HepG2 (cell line): ENCODE measurements at regions not wholly inside any gene's neighbourhood (a gene's known extent, or its start where the extent isn't known, plus 50 kb on each side); places are given as distances from the start of the nearest gene placed in this dataset.

Source experiments
- CBX2 ChIP-seq, 2 experiments: fragments of 200-600 bp in 1 of 2; sonication (generic); formaldehyde crosslinking in 1 of 2; IDR thresholded peaks; 2 replicates each; pipeline versions ENCODE4 v1.7.0 to v1.8.1; 2018 to 2022; ENCODE audit warnings: low read depth in 2 of 2, low read length in 1 of 2, mild to moderate bottlenecking in 1 of 2, missing genetic modification reagents in 1 of 2
- ELF1 ChIP-seq: sonication (generic); formaldehyde crosslinking; IDR thresholded peaks from 2 replicates; pipeline ENCODE4 v1.4.0; 2020; ENCODE audit warnings: missing genetic modification reagents
- FLYWCH1 ChIP-seq: sonication (generic); formaldehyde crosslinking; IDR thresholded peaks from 2 replicates; pipeline ENCODE4 v1.8.1; 2023; ENCODE audit warnings: mild to moderate bottlenecking, missing genetic modification reagents
- FUBP1 ChIP-seq: sonication (generic); formaldehyde crosslinking; IDR thresholded peaks from 2 replicates; pipeline ENCODE4 v1.5.1; 2020; ENCODE audit warnings: missing genetic modification reagents, mild to moderate bottlenecking, borderline replicate concordance
- IRF2 ChIP-seq: IDR thresholded peaks from 2 replicates; pipeline ENCODE4 v1.6.1; 2018; ENCODE audit warnings: missing genetic modification reagents, missing compliant biosample characterization
- POLR2G ChIP-seq: fragments of 200-400 bp; formaldehyde crosslinking; IDR thresholded peaks from 2 replicates; pipeline ENCODE4 v1.6.1; 2018; ENCODE audit warnings: mild to moderate bottlenecking, low read depth, low read length, moderate library complexity
- PRPF4 ChIP-seq: fragments of 200-400 bp; formaldehyde crosslinking; IDR thresholded peaks from 2 replicates; pipeline ENCODE4 v1.6.1; 2016; ENCODE audit warnings: low read length, low read depth; ENCODE audit not compliant: poor library complexity, severe bottlenecking
- RNF219 ChIP-seq: sonication (generic); formaldehyde crosslinking; IDR thresholded peaks from 2 replicates; pipeline ENCODE4 v1.5.0; 2020; ENCODE audit warnings: mild to moderate bottlenecking, missing genetic modification reagents
- YY1 ChIP-seq: IDR thresholded peaks from 2 replicates; pipeline ENCODE4 v1.6.1; 2011; ENCODE audit warnings: low read length, low read depth, moderate library complexity, mild to moderate bottlenecking; ENCODE audit not compliant: insufficient read depth, insufficient replicate concordance
- ZBTB20 ChIP-seq: sonication (generic); formaldehyde crosslinking; IDR thresholded peaks from 2 replicates; pipeline ENCODE4 v1.8.1; 2023; ENCODE audit warnings: missing genetic modification reagents, low read depth, mild to moderate bottlenecking, borderline replicate concordance
- ZNF232 ChIP-seq: sonication (generic); formaldehyde crosslinking; IDR thresholded peaks from 2 replicates; pipeline ENCODE4 v1.4.0; 2020; ENCODE audit warnings: missing genetic modification reagents, borderline replicate concordance
- ZNF274 ChIP-seq: sonication (generic); formaldehyde crosslinking; IDR thresholded peaks from 2 replicates; pipeline ENCODE4 v1.5.1; 2020; ENCODE audit warnings: mild to moderate bottlenecking, missing genetic modification reagents
- ZNF280B ChIP-seq: sonication (generic); formaldehyde crosslinking; IDR thresholded peaks from 2 replicates; pipeline ENCODE4 v1.5.0; 2020; ENCODE audit warnings: missing genetic modification reagents, mild to moderate bottlenecking, borderline replicate concordance

- TF ChIP-seq PRPF4: no peak
- TF ChIP-seq IRF2 (CRISPR knock-in tag): no peak
- no peak for TF ChIP-seq ZNF280B (CRISPR knock-in tag)
- no peak for TF ChIP-seq ZNF232 (CRISPR knock-in tag)
- TF ChIP-seq CBX2 (IDR thresholded peaks at IDR 0.05; ENCODE audit: low read depth, low read length): no peak
- TF ChIP-seq CBX2 (CRISPR knock-in tag; IDR thresholded peaks at IDR 0.05; ENCODE audit: low read depth): no peak
- no peak for TF ChIP-seq FLYWCH1
- no peak for TF ChIP-seq ELF1
- TF ChIP-seq POLR2G: no peak
- no peak for TF ChIP-seq ZNF274 (CRISPR knock-in tag)
- no peak for TF ChIP-seq RNF219
- no peak for TF ChIP-seq ZBTB20 (CRISPR knock-in tag)
- TF ChIP-seq FUBP1: no peak
- TF ChIP-seq YY1: no peak
Observed at GRCh38 chr2:237242091-237242536, 156.4 kb downstream of the COPS8 start.
